Activated T-helper 1 cell treated with anti-CD3 and anti-CD28 coated beads, Interleukin-12 subunit alpha, Interleukin-12 subunit beta, Interleukin-2, Interleukin-4 antibody, amounts not matched to agents 30 ng/mL and 10 ng/mL and 1 ng/mL, durations not matched to agents 14 hours and 24 hours and 36 hours (primary cell): ENCODE measurements at regions not wholly inside any gene's neighbourhood (a gene's known extent, or its start where the extent isn't known, plus 50 kb on each side); places are given as distances from the start of the nearest gene placed in this dataset.
"Not testable (repeated sequence)": the region's sequence is repeated elsewhere in the genome, so short reads cannot be mapped to it uniquely, and the experiment has no call there.

Source experiments
- DNase-seq: peaks from one replicate; pipeline ENCODE4 v3.0.0; 2021; ENCODE audit warnings: low spot score
- H3K27ac Mint-ChIP-seq: one replicate; pipeline ENCODE4 v1.8.0; 2021; ENCODE audit warnings: mild to moderate bottlenecking, mixed read lengths
- H3K27me3 Mint-ChIP-seq: one replicate; pipeline ENCODE4 v1.8.0; 2022; ENCODE audit warnings: mild to moderate bottlenecking, moderate library complexity, mixed read lengths; ENCODE audit not compliant: insufficient read depth
- H3K36me3 Mint-ChIP-seq: one replicate; pipeline ENCODE4 v1.8.0; 2021; ENCODE audit warnings: low read depth, mixed read lengths
- H3K4me1 Mint-ChIP-seq: one replicate; pipeline ENCODE4 v1.8.0; 2021; ENCODE audit warnings: low read depth, mixed read lengths
- H3K4me3 Mint-ChIP-seq: one replicate; pipeline ENCODE4 v1.8.0; 2021; ENCODE audit warnings: mild to moderate bottlenecking, moderate library complexity, mixed read lengths
- H3K9me3 Mint-ChIP-seq: one replicate; pipeline ENCODE4 v1.8.0; 2021; ENCODE audit warnings: mixed read lengths
- intact Hi-C: fragments of 100-400 bp; cut with micrococcal nuclease; formaldehyde crosslinking; loops from one replicate; pipeline ENCODE4 v1.15.1; 2024

GRCh38 chr7:55308186-55308929 lies 56.8 kb upstream of the LANCL2 start:
- peak overlapping the region; percentile 93 for H3K27ac Mint-ChIP-seq
- H3K36me3 Mint-ChIP-seq = no peaks in the 10 kb centered on the region
- peaks cover 26% of the 10 kb centered on the region for H3K27me3 Mint-ChIP-seq
- H3K9me3 Mint-ChIP-seq = peaks cover 14% of the 10 kb centered on the region
- DNase-seq = no peak
- peaks cover 36% of the 10 kb centered on the region for H3K4me1 Mint-ChIP-seq
- intact Hi-C loops = no loop called here
- H3K4me3 Mint-ChIP-seq = peak overlapping the region; percentile 20

- Mint-ChIP-seq H3K27ac (peak overlapping the region; percentile 93), H3K4me1 (peaks cover 36% of the 10 kb centered on the region), H3K4me3 (peak overlapping the region; percentile 20), H3K36me3 (no peaks in the 10 kb centered on the region), H3K9me3 (peaks cover 14% of the 10 kb centered on the region), H3K27me3 (peaks cover 20% of the 10 kb centered on the region)
- intact Hi-C loops = loop anchor here (1.0 kb wide), 10 partner anchors 29 to 550 kb away; partner anchors contain the start of gene SEC61G
- DNase-seq = peak; percentile 61
Measured at GRCh38 chr7:55309040-55309991, 55.8 kb upstream of the LANCL2 start.

- Mint-ChIP-seq H3K4me1 (peaks cover 36% of the 10 kb centered on the region), H3K9me3 (peaks cover 14% of the 10 kb centered on the region), H3K27me3 (peaks cover 13% of the 10 kb centered on the region), H3K27ac (no peak overlapping the region), H3K4me3 (no peak overlapping the region), H3K36me3 (no peaks in the 10 kb centered on the region)
- intact Hi-C loops = no loop called here
- no peak for DNase-seq
Measured at GRCh38 chr7:55310287-55311025, 54.7 kb upstream of the LANCL2 start.

GRCh38 chr7:55311892-55312291 lies 53.2 kb upstream of the LANCL2 start:
- peaks cover 14% of the 10 kb centered on the region for H3K9me3 Mint-ChIP-seq
- H3K4me3 Mint-ChIP-seq, DNase-seq, H3K36me3 Mint-ChIP-seq, intact Hi-C loops, H3K27ac Mint-ChIP-seq: not testable (repeated sequence)
- peaks cover 36% of the 10 kb centered on the region for H3K4me1 Mint-ChIP-seq
- peaks cover 13% of the 10 kb centered on the region for H3K27me3 Mint-ChIP-seq

- peaks cover 30% of the 10 kb centered on the region for H3K4me1 Mint-ChIP-seq
- H3K4me3 Mint-ChIP-seq, DNase-seq, H3K27ac Mint-ChIP-seq, H3K36me3 Mint-ChIP-seq, intact Hi-C loops: not testable (repeated sequence)
- H3K9me3 Mint-ChIP-seq = peaks cover 14% of the 10 kb centered on the region
- H3K27me3 Mint-ChIP-seq = peaks cover 21% of the 10 kb centered on the region
Measured at GRCh38 chr7:55313671-55314070, 51.5 kb upstream of the LANCL2 start.

- Mint-ChIP-seq H3K4me1 (peaks cover 17% of the 10 kb centered on the region), H3K27ac (no peak overlapping the region), H3K9me3 (peaks cover 14% of the 10 kb centered on the region), H3K36me3 (no peaks in the 10 kb centered on the region), H3K27me3 (peaks cover 25% of the 10 kb centered on the region), H3K4me3 (no peak overlapping the region)
- DNase-seq = no peak
- intact Hi-C loops = no loop called here
Measured at GRCh38 chr7:55314967-55315366, 50.2 kb upstream of the LANCL2 start.
